GM18499 (cell line): ENCODE measurements at regions not wholly inside any gene's neighbourhood (a gene's known extent, or its start where the extent isn't known, plus 50 kb on each side); places are given as distances from the start of the nearest gene placed in this dataset.
"Not testable (repeated sequence)": the region's sequence is repeated elsewhere in the genome, so short reads cannot be mapped to it uniquely, and the experiment has no call there.

Source experiments
- ATAC-seq: cut with Tn5 transposase; IDR thresholded peaks from one replicate; pipeline ENCODE4 v1.9.1; 2021; ENCODE audit warnings: moderate number of reproducible peaks; ENCODE audit not compliant: insufficient read depth, unreplicated experiment

- ATAC-seq, result not testable (repeated sequence)
Measured at GRCh38 chr5:34188001-34188822, 145.2 kb upstream of the C1QTNF3 start.

GRCh38 chr5:34189246-34189645 lies 146.2 kb upstream of the C1QTNF3 start:
- ATAC-seq, result not testable (repeated sequence)

- not testable (repeated sequence) for ATAC-seq
Measured at GRCh38 chr5:34189752-34190411, 146.9 kb upstream of the C1QTNF3 start.

GRCh38 chr5:34190466-34190865 lies 147.5 kb upstream of the C1QTNF3 start:
- not testable (repeated sequence) for ATAC-seq

GRCh38 chr5:34191279-34191744 lies 148.3 kb upstream of the C1QTNF3 start:
- ATAC-seq, result not testable (repeated sequence)

GRCh38 chr5:34192064-34192922 lies 149.3 kb upstream of the C1QTNF3 start:
- ATAC-seq, result not testable (repeated sequence)

GRCh38 chr5:34192923-34193262 lies 149.9 kb upstream of the C1QTNF3 start:
- not testable (repeated sequence) for ATAC-seq

GRCh38 chr5:34193297-34193696 lies 150.3 kb upstream of the C1QTNF3 start:
- not testable (repeated sequence) for ATAC-seq

- ATAC-seq, result not testable (repeated sequence)
Measured at GRCh38 chr5:34193804-34194203, 150.8 kb upstream of the C1QTNF3 start.

- ATAC-seq, result not testable (repeated sequence)
Measured at GRCh38 chr5:34196091-34196490, 153.1 kb upstream of the C1QTNF3 start.

- not testable (repeated sequence) for ATAC-seq
Measured at GRCh38 chr5:34205347-34205746, 162.3 kb upstream of the C1QTNF3 start.

GRCh38 chr5:34217386-34217785 lies 174.4 kb upstream of the C1QTNF3 start:
- not testable (repeated sequence) for ATAC-seq

- not testable (repeated sequence) for ATAC-seq
Measured at GRCh38 chr5:34221329-34222073, 178.5 kb upstream of the C1QTNF3 start.

- ATAC-seq, result not testable (repeated sequence)
Measured at GRCh38 chr5:34223158-34223557, 180.1 kb upstream of the C1QTNF3 start.

- not testable (repeated sequence) for ATAC-seq
Measured at GRCh38 chr5:34230402-34230801, 187.4 kb upstream of the C1QTNF3 start.

- ATAC-seq, result not testable (repeated sequence)
Measured at GRCh38 chr5:34243802-34244201, 200.8 kb upstream of the C1QTNF3 start.

GRCh38 chr5:34244281-34245031 lies 201.4 kb upstream of the C1QTNF3 start:
- ATAC-seq, result not testable (repeated sequence)

- not testable (repeated sequence) for ATAC-seq
Measured at GRCh38 chr5:34245032-34245394, 202.0 kb upstream of the C1QTNF3 start.

- not testable (repeated sequence) for ATAC-seq
Measured at GRCh38 chr5:34245813-34246212, 202.8 kb upstream of the C1QTNF3 start.
